Smooth muscle cell (in vitro differentiated cells): ENCODE measurements at regions not wholly inside any gene's neighbourhood (a gene's known extent, or its start where the extent isn't known, plus 50 kb on each side); places are given as distances from the start of the nearest gene placed in this dataset.

ENCODE experiments used
- DNase-seq: peaks from one replicate; lab custom pipeline; 2025; ENCODE audit not compliant: unreplicated experiment; lab: John Stamatoyannopoulos, UW
- H2AFZ ChIP-seq: fragments of 200-600 bp; sonication (generic); 2 replicates; pipeline ENCODE4 v1.6.0; 2016; ENCODE audit warnings: antibody characterized with exemption, low read depth, mild to moderate bottlenecking
- H3F3A ChIP-seq: fragments of 200-600 bp; sonication (generic); 2 replicates; pipeline ENCODE4 v1.6.0; 2017; ENCODE audit warnings: antibody characterized with exemption, low read depth
- H3K27ac ChIP-seq: fragments of 200-600 bp; sonication (generic); 2 replicates; pipeline ENCODE4 v1.5.1; 2016; ENCODE audit warnings: low read depth, mild to moderate bottlenecking
- H3K27me3 ChIP-seq: fragments of 200-600 bp; sonication (generic); 2 replicates; pipeline ENCODE4 v1.6.1; 2016; ENCODE audit warnings: low read depth, mild to moderate bottlenecking
- H3K36me3 ChIP-seq: fragments of 200-600 bp; sonication (generic); 2 replicates; pipeline ENCODE4 v1.5.1; 2016; ENCODE audit warnings: low read depth
- H3K4me1 ChIP-seq: fragments of 200-600 bp; sonication (generic); 2 replicates; pipeline ENCODE4 v1.5.1; 2016; ENCODE audit warnings: low read depth
- H3K4me2 ChIP-seq: fragments of 200-600 bp; sonication (generic); 2 replicates; pipeline ENCODE4 v1.6.0; 2016; ENCODE audit warnings: mild to moderate bottlenecking
- H3K4me3 ChIP-seq: fragments of 200-600 bp; sonication (generic); 2 replicates; pipeline ENCODE4 v1.5.1; 2016; ENCODE audit warnings: mild to moderate bottlenecking
- H3K79me2 ChIP-seq: fragments of 200-600 bp; sonication (generic); 2 replicates; pipeline ENCODE4 v1.6.0; 2016; ENCODE audit warnings: low read depth, mild to moderate bottlenecking
- H3K9ac ChIP-seq: fragments of 200-600 bp; sonication (generic); 2 replicates; pipeline ENCODE4 v1.6.0; 2016; ENCODE audit warnings: low read depth
- H3K9me3 ChIP-seq: fragments of 200-600 bp; sonication (generic); replicated peaks from 2 replicates; pipeline ENCODE4 v1.5.1; 2016; ENCODE audit warnings: low read depth
- H4K20me1 ChIP-seq: fragments of 200-600 bp; sonication (generic); 2 replicates; pipeline ENCODE4 v1.6.0; 2016; ENCODE audit warnings: low read depth
- WGBS: methylation state at CpG from one replicate; pipeline ENCODE4 v1.1.7; 2016; ENCODE audit warnings: low lambda C conversion rate; 5-methylcytosine and 5-hydroxymethylcytosine counted together
- TF ChIP-seq, protein P1 (sequence below): fragments of 200-600 bp; sonication (generic); IDR thresholded peaks from 2 replicates; pipeline ENCODE4 v1.5.1; 2017; ENCODE audit warnings: borderline replicate concordance, mild to moderate bottlenecking, antibody characterized with exemption; ENCODE audit not compliant: insufficient read depth, poor library complexity, severe bottlenecking

DNA sequence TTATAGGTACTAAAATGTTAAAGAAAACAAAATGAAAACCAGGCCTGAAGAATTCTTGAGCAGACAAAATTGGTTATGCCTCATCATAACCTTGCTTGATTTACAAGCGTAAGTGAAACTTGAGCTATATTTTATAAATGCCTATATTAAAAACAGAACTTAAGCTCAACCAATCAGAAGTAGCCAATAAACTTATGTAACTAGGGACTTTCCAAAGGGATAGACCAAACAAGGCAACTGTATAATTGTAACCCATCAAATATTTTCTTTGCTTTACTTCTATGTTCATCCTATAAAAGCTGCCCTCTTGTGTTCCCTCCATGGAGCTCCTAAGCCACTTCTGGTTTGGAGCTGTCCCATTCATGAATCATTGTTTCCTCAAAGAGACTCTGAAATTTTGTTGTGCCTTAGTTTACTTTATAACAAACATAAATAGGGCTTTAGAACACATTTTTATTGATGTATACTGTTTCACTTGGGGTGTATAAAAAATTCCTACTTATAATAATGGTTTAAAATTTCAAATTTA, 101.6 kb upstream of the CARMIL1 start:
- WGBS: 100% methylated on average over 1 of the region's 1 CpG
- no peak for DNase-seq
- Histone ChIP-seq H3K36me3 (no peaks in the 10 kb centered on the region), H2AFZ (no peak overlapping the region), H3F3A (peaks cover 25% of the 10 kb centered on the region), H3K9me3 (no peaks in the 10 kb centered on the region), H3K27me3 (no peaks in the 10 kb centered on the region), H3K4me1 (peaks cover 9% of the 10 kb centered on the region), H3K4me3 (no peak overlapping the region), H3K79me2 (no peaks in the 10 kb centered on the region), H3K4me2 (no peak overlapping the region), H3K9ac (no peak overlapping the region), H3K27ac (no peak overlapping the region), H4K20me1 (no peaks in the 10 kb centered on the region)
- TF ChIP-seq, protein P1, sequence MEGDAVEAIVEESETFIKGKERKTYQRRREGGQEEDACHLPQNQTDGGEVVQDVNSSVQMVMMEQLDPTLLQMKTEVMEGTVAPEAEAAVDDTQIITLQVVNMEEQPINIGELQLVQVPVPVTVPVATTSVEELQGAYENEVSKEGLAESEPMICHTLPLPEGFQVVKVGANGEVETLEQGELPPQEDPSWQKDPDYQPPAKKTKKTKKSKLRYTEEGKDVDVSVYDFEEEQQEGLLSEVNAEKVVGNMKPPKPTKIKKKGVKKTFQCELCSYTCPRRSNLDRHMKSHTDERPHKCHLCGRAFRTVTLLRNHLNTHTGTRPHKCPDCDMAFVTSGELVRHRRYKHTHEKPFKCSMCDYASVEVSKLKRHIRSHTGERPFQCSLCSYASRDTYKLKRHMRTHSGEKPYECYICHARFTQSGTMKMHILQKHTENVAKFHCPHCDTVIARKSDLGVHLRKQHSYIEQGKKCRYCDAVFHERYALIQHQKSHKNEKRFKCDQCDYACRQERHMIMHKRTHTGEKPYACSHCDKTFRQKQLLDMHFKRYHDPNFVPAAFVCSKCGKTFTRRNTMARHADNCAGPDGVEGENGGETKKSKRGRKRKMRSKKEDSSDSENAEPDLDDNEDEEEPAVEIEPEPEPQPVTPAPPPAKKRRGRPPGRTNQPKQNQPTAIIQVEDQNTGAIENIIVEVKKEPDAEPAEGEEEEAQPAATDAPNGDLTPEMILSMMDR: no peak

DNA sequence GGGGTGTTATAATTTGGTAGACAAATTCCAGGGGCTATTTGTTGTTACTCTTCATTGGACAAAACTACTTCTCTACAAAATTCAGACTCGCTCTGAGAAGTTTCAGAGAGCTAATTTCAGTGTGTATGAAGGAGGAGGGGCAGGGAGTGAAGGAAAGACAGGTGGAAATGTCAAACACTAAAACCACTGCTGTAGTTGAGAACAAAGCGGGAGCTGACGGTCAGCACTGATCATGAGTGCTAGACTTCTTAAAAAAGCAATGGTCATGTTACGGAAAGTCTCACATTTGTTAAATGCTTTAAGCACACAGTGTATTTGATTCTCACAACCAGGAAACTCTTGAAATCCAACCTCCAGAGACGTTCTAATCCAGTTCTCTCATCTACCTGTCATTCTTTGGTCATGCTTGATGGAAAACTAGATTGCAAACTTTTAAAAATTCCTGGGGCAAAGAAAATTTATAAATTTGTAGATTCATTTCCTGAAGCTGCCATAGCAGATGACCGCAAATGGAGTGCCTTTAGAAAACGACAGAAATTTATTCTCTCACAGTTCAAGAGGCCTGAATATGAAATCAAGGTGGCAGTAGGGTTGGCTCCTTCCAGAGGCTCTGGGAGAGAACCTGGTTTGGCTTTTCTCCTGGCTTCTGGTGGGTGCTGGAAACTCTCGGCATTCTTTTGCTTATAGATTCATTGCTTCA, 100.7 kb upstream of the CARMIL1 start:
- no peak overlapping the region for H3K9ac ChIP-seq
- peaks cover 22% of the 10 kb centered on the region for H3F3A ChIP-seq
- no peak overlapping the region for H3K4me3 ChIP-seq
- no peaks in the 10 kb centered on the region for H3K27me3 ChIP-seq
- H3K4me2 ChIP-seq: peak overlapping the region; percentile 58
- no peaks in the 10 kb centered on the region for H3K79me2 ChIP-seq
- DNase-seq: no peak
- no peak overlapping the region for H2AFZ ChIP-seq
- H4K20me1 ChIP-seq: no peaks in the 10 kb centered on the region
- H3K27ac ChIP-seq: peak overlapping the region; percentile 83
- H3K36me3 ChIP-seq: no peaks in the 10 kb centered on the region
- H3K9me3 ChIP-seq: no peaks in the 10 kb centered on the region
- 80% methylated on average over 8 of the region's 8 CpGs for WGBS
- H3K4me1 ChIP-seq: peaks cover 3% of the 10 kb centered on the region
- TF ChIP-seq, protein P1: no peak

DNA sequence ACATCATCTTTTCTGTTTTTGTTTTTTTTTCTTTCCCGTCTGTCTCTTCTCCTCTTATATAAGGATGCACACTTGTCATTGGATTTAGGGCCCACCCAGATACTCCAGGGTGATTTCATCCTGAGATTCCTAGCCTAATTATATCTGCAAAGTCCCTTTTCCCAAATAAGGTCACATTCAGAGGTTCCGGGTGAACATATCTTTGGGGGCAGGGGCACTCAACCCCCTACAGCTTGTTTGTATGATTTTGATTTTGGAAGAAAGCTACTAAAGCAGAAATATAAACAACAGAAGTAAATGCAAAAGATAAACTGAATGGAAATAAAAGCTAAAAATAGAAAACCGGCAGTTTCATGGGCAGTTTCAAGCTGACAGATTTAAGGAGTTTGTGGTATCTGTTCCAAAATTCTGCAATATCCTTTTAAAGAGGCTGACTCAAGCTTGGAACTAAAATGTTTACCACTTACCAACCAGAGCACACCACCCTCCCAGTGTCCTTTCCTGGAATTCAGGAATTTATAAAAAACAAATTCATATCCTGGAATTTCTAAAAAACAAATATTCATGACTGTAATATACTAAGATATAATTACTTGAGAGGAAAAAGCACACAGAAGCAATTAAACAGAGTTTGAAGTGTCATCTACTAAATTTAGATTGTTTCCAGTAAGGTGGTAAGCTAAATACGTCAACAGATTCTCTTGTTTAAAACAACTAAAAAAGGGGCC, 100.0 kb upstream of the CARMIL1 start:
- no peak overlapping the region for H2AFZ ChIP-seq
- peaks cover 16% of the 10 kb centered on the region for H3F3A ChIP-seq

More for the DNA sequence above, 100.0 kb upstream of the CARMIL1 start:
- H3K27me3 ChIP-seq: no peaks in the 10 kb centered on the region
- no peaks in the 10 kb centered on the region for H3K9me3 ChIP-seq
- no peak overlapping the region for H3K4me3 ChIP-seq
- H3K4me1 ChIP-seq: no peaks in the 10 kb centered on the region
- H3K9ac ChIP-seq: no peak overlapping the region
- peak overlapping the region; percentile 58 for H3K4me2 ChIP-seq
- H3K79me2 ChIP-seq: no peaks in the 10 kb centered on the region
- no peak for DNase-seq
- WGBS: 14% methylated on average over 4 of the region's 4 CpGs
- H3K27ac ChIP-seq: peak overlapping the region; percentile 83
- TF ChIP-seq, protein P1: no peak
- H3K36me3 ChIP-seq: no peaks in the 10 kb centered on the region
- no peaks in the 10 kb centered on the region for H4K20me1 ChIP-seq
